Stomach (tissue), 4 donors: ENCODE measurements at regions not wholly inside any gene's neighbourhood (a gene's known extent, or its start where the extent isn't known, plus 50 kb on each side); places are given as distances from the start of the nearest gene placed in this dataset.

Source experiments
- CTCF ChIP-seq, 7 experiments: fragments of 450-650 bp in 4 of 7; fragments of 200-600 bp in 3 of 7; sonication (generic) in 3 of 7; IDR thresholded peaks; one replicate each; pipeline ENCODE4 v1.5.1; 2016 to 2019; ENCODE audit warnings: antibody characterized with exemption in 7 of 7, control low read depth in 2 of 7, mild to moderate bottlenecking in 1 of 7
- EP300 ChIP-seq: sonication (generic); formaldehyde crosslinking; IDR thresholded peaks from one replicate; pipeline ENCODE4 v1.6.1; 2017; ENCODE audit warnings: antibody characterized with exemption
- POLR2A ChIP-seq, 4 donors: fragments of 450-650 bp; IDR thresholded peaks; one replicate each; pipeline ENCODE4 v1.6.1; 2016; ENCODE audit warnings: antibody characterized with exemption in 4 of 4, control low read depth in 2 of 4, mild to moderate bottlenecking in 1 of 4, moderate library complexity in 1 of 4

GRCh38 chr2:82814146-82814545 lies 1644.9 kb downstream of the SUCLG1 start:
- TF ChIP-seq EP300 (no peak), CTCF (IDR thresholded peaks at IDR 0.05) (no peak), POLR2A (IDR thresholded peaks at IDR 0.05) (no peak)
